HG03139 (cell line): ENCODE measurements at regions not wholly inside any gene's neighbourhood (a gene's known extent, or its start where the extent isn't known, plus 50 kb on each side); places are given as distances from the start of the nearest gene placed in this dataset.

Experiments used
- ATAC-seq: cut with Tn5 transposase; IDR thresholded peaks from one replicate; pipeline ENCODE4 v1.9.1; 2021; ENCODE audit not compliant: unreplicated experiment

GRCh38 chr13:63041640-63042414 is 1626.2 kb upstream of the PCDH20 start:
- no peak for ATAC-seq

GRCh38 chr13:63026285-63026797 is 1610.7 kb upstream of the PCDH20 start:
- no peak for ATAC-seq

GRCh38 chr13:63025741-63026140 is 1610.1 kb upstream of the PCDH20 start:
- ATAC-seq = no peak

- ATAC-seq = no peak
Observed at GRCh38 chr13:63024458-63024857, 1608.8 kb upstream of the PCDH20 start.

GRCh38 chr13:63011996-63012395 is 1596.3 kb upstream of the PCDH20 start:
- no peak for ATAC-seq

GRCh38 chr13:63010072-63010658 is 1594.5 kb upstream of the PCDH20 start:
- no peak for ATAC-seq

- ATAC-seq = no peak
Observed at GRCh38 chr13:63005625-63006024, 1590.0 kb upstream of the PCDH20 start.

GRCh38 chr13:62997696-62998095 is 1582.0 kb upstream of the PCDH20 start:
- no peak for ATAC-seq

- ATAC-seq = no peak
Observed at GRCh38 chr13:62997038-62997599, 1581.5 kb upstream of the PCDH20 start.

- no peak for ATAC-seq
Observed at GRCh38 chr13:62973804-62974203, 1558.2 kb upstream of the PCDH20 start.

- ATAC-seq = no peak
Observed at GRCh38 chr13:62964522-62964921, 1548.9 kb upstream of the PCDH20 start.

GRCh38 chr13:62960723-62961122 is 1545.1 kb upstream of the PCDH20 start:
- no peak for ATAC-seq

- no peak for ATAC-seq
Observed at GRCh38 chr13:62933809-62934208, 1518.2 kb upstream of the PCDH20 start.

GRCh38 chr13:62932256-62932883 is 1516.7 kb upstream of the PCDH20 start:
- ATAC-seq = no peak

GRCh38 chr13:62931853-62932252 is 1516.2 kb upstream of the PCDH20 start:
- ATAC-seq = no peak

- ATAC-seq = no peak
Observed at GRCh38 chr13:62924395-62924794, 1508.7 kb upstream of the PCDH20 start.

- no peak for ATAC-seq
Observed at GRCh38 chr13:62920159-62920558, 1504.5 kb upstream of the PCDH20 start.

GRCh38 chr13:62919491-62919890 is 1503.8 kb upstream of the PCDH20 start:
- ATAC-seq = no peak

GRCh38 chr13:62910541-62911060 is 1495.0 kb upstream of the PCDH20 start:
- no peak for ATAC-seq

GRCh38 chr13:62908321-62908720 is 1492.7 kb upstream of the PCDH20 start:
- no peak for ATAC-seq

GRCh38 chr13:62906896-62907295 is 1491.2 kb upstream of the PCDH20 start:
- no peak for ATAC-seq
